NCI-H1092 treated with DMSO at 0.1 percent for 48 hours (cell line): ENCODE measurements at regions not wholly inside any gene's neighbourhood (a gene's known extent, or its start where the extent isn't known, plus 50 kb on each side); places are given as distances from the start of the nearest gene placed in this dataset.
A peak's percentile ranks its signal among the peaks of the same experiment; 100 is the strongest.

Source experiments
- DNase-seq: peaks from one replicate; lab custom pipeline; 2025; lab: John Stamatoyannopoulos, UW

- no peak for DNase-seq
These were observed 290.2 kb downstream of the ZNF536 start for GRCh38 chr19:30662211-30662861.

- DNase-seq, result no peak
These were observed 287.5 kb downstream of the ZNF536 start for GRCh38 chr19:30659638-30660037.

- DNase-seq, result no peak
These were observed 284.4 kb downstream of the ZNF536 start for GRCh38 chr19:30656520-30657100.

GRCh38 chr19:30653646-30654386, 281.6 kb downstream of the ZNF536 start:
- DNase-seq, result no peak

- DNase-seq, result no peak
These were observed 280.6 kb downstream of the ZNF536 start for GRCh38 chr19:30652751-30653150.

- DNase-seq, result no peak
These were observed 279.5 kb downstream of the ZNF536 start for GRCh38 chr19:30651691-30652090.

- no peak for DNase-seq
These were observed 278.9 kb downstream of the ZNF536 start for GRCh38 chr19:30651066-30651465.

GRCh38 chr19:30649934-30650614, 277.9 kb downstream of the ZNF536 start:
- DNase-seq, result peak; percentile 30

- no peak for DNase-seq
These were observed 277.0 kb downstream of the ZNF536 start for GRCh38 chr19:30648866-30649862.

- no peak for DNase-seq
These were observed 275.9 kb downstream of the ZNF536 start for GRCh38 chr19:30647891-30648720.

GRCh38 chr19:30646806-30647205, 274.6 kb downstream of the ZNF536 start:
- DNase-seq, result no peak

- no peak for DNase-seq
These were observed 273.9 kb downstream of the ZNF536 start for GRCh38 chr19:30645946-30646577.

- DNase-seq, result no peak
These were observed 268.2 kb downstream of the ZNF536 start for GRCh38 chr19:30640252-30640965.

GRCh38 chr19:30638889-30639288, 266.7 kb downstream of the ZNF536 start:
- no peak for DNase-seq

- DNase-seq, result no peak
These were observed 265.7 kb downstream of the ZNF536 start for GRCh38 chr19:30637926-30638325.

- DNase-seq, result no peak
These were observed 263.1 kb downstream of the ZNF536 start for GRCh38 chr19:30634996-30635975.

- no peak for DNase-seq
These were observed 262.1 kb downstream of the ZNF536 start for GRCh38 chr19:30634131-30634830.

- DNase-seq, result no peak
These were observed 258.8 kb downstream of the ZNF536 start for GRCh38 chr19:30631033-30631370.
